ENCODE measurements at regions not wholly inside any gene's neighbourhood (a gene's known extent, or its start where the extent isn't known, plus 50 kb on each side); places are given as distances from the start of the nearest gene placed in this dataset.
"Not testable (repeated sequence)": the region's sequence is repeated elsewhere in the genome, so short reads cannot be mapped to it uniquely, and the experiment has no call there.

- H3K4me1 ChIP-seq (ENCODE audit: control insufficient read depth, insufficient read depth, low read length); H3K4me3 ChIP-seq (ENCODE audit: low read length); H3K9me3 ChIP-seq (ENCODE audit: control insufficient read depth, low read length); ATAC-seq; H3K27me3 ChIP-seq (ENCODE audit: control insufficient read depth, insufficient read depth); DNase-seq; H3K27ac ChIP-seq (ENCODE audit: low read length); intact Hi-C loops (cut with DNase I): not testable (repeated sequence)
- 91% methylated on average over 5 of the region's 5 CpGs for WGBS
These were observed 1635.9 kb upstream of the SLC39A10 start for GRCh38 chr2:194021130-194021529.

- no peaks in the 10 kb centered on the region for H3K4me1 ChIP-seq (ENCODE audit: control insufficient read depth, insufficient read depth, low read length)
- no peaks in the 10 kb centered on the region for H3K27me3 ChIP-seq (ENCODE audit: control insufficient read depth, insufficient read depth)
- intact Hi-C loops (cut with DNase I): no loop called here
- WGBS: 93% methylated on average over 21 of the region's 21 CpGs
- no peak overlapping the region for H3K4me3 ChIP-seq (ENCODE audit: low read length)
- no peaks in the 10 kb centered on the region for H3K9me3 ChIP-seq (ENCODE audit: control insufficient read depth, low read length)
- no peak for ATAC-seq
- peak in 1 of 3 donors; percentile 36 for DNase-seq
- no peak overlapping the region for H3K27ac ChIP-seq (ENCODE audit: low read length)
These were observed 1636.9 kb upstream of the SLC39A10 start for GRCh38 chr2:194020155-194020554.

GRCh38 chr2:194015751-194016150 lies 1641.3 kb upstream of the SLC39A10 start:
- DNase-seq: no peak
- no peak for ATAC-seq
- Histone ChIP-seq H3K4me3 (ENCODE audit: low read length) (no peak overlapping the region), H3K27ac (ENCODE audit: low read length) (no peak overlapping the region), H3K27me3 (ENCODE audit: control insufficient read depth, insufficient read depth) (no peaks in the 10 kb centered on the region), H3K9me3 (ENCODE audit: control insufficient read depth, low read length) (no peaks in the 10 kb centered on the region), H3K4me1 (ENCODE audit: control insufficient read depth, insufficient read depth, low read length) (no peaks in the 10 kb centered on the region)
- intact Hi-C loops (cut with DNase I): no loop called here

GRCh38 chr2:194014639-194015038 lies 1642.4 kb upstream of the SLC39A10 start:
- Histone ChIP-seq H3K27me3 (ENCODE audit: control insufficient read depth, insufficient read depth) (no peaks in the 10 kb centered on the region), H3K4me3 (ENCODE audit: low read length) (no peak overlapping the region), H3K4me1 (ENCODE audit: control insufficient read depth, insufficient read depth, low read length) (no peaks in the 10 kb centered on the region), H3K27ac (ENCODE audit: low read length) (no peak overlapping the region), H3K9me3 (ENCODE audit: control insufficient read depth, low read length) (no peaks in the 10 kb centered on the region)
- WGBS: 92% methylated on average over 2 of the region's 2 CpGs
- no peak for DNase-seq
- ATAC-seq: no peak
- intact Hi-C loops (cut with DNase I): no loop called here

GRCh38 chr2:194004590-194005206 lies 1652.3 kb upstream of the SLC39A10 start:
- intact Hi-C loops (cut with DNase I): no loop called here
- ATAC-seq: no peak
- no peaks in the 10 kb centered on the region for H3K27me3 ChIP-seq (ENCODE audit: control insufficient read depth, insufficient read depth)
- H3K9me3 ChIP-seq (ENCODE audit: control insufficient read depth, low read length): no peaks in the 10 kb centered on the region
- no peaks in the 10 kb centered on the region for H3K4me1 ChIP-seq (ENCODE audit: control insufficient read depth, insufficient read depth, low read length)
- WGBS: 86% methylated on average over 2 of the region's 2 CpGs
- no peak overlapping the region for H3K4me3 ChIP-seq (ENCODE audit: low read length)
- H3K27ac ChIP-seq (ENCODE audit: low read length): no peak overlapping the region
- DNase-seq: no peak

GRCh38 chr2:194003911-194004310 lies 1653.1 kb upstream of the SLC39A10 start:
- H3K9me3 ChIP-seq (ENCODE audit: control insufficient read depth, low read length): no peaks in the 10 kb centered on the region
- no peaks in the 10 kb centered on the region for H3K27me3 ChIP-seq (ENCODE audit: control insufficient read depth, insufficient read depth)
- H3K4me3 ChIP-seq (ENCODE audit: low read length): no peak overlapping the region
- WGBS: 66% methylated on average over 2 of the region's 2 CpGs
- no peak for DNase-seq
- no peak overlapping the region for H3K27ac ChIP-seq (ENCODE audit: low read length)
- intact Hi-C loops (cut with DNase I): no loop called here
- H3K4me1 ChIP-seq (ENCODE audit: control insufficient read depth, insufficient read depth, low read length): no peaks in the 10 kb centered on the region
- ATAC-seq: no peak

- no peak overlapping the region for H3K27ac ChIP-seq (ENCODE audit: low read length)
- ATAC-seq (no peak), DNase-seq (peak in 1 of 3 donors; percentile 28)
- H3K27me3 ChIP-seq (ENCODE audit: control insufficient read depth, insufficient read depth): no peaks in the 10 kb centered on the region
- 81% methylated on average over 23 of the region's 23 CpGs for WGBS
- H3K9me3 ChIP-seq (ENCODE audit: control insufficient read depth, low read length): no peaks in the 10 kb centered on the region
- intact Hi-C loops (cut with DNase I): no loop called here
- no peak overlapping the region for H3K4me3 ChIP-seq (ENCODE audit: low read length)
- no peaks in the 10 kb centered on the region for H3K4me1 ChIP-seq (ENCODE audit: control insufficient read depth, insufficient read depth, low read length)
These were observed 1654.2 kb upstream of the SLC39A10 start for GRCh38 chr2:194002699-194003368.

GRCh38 chr2:193990868-193991267 lies 1666.2 kb upstream of the SLC39A10 start:
- intact Hi-C loops (cut with DNase I): no loop called here

GRCh38 chr2:193989645-193990044 lies 1667.4 kb upstream of the SLC39A10 start:
- H3K9me3 ChIP-seq (ENCODE audit: control insufficient read depth, low read length): no peaks in the 10 kb centered on the region
- intact Hi-C loops (cut with DNase I): no loop called here
- H3K4me3 ChIP-seq (ENCODE audit: low read length): no peak overlapping the region
- WGBS: 72% methylated on average over 2 of the region's 2 CpGs
- H3K27ac ChIP-seq (ENCODE audit: low read length): no peak overlapping the region
- no peaks in the 10 kb centered on the region for H3K27me3 ChIP-seq (ENCODE audit: control insufficient read depth, insufficient read depth)
- H3K4me1 ChIP-seq (ENCODE audit: control insufficient read depth, insufficient read depth, low read length): no peaks in the 10 kb centered on the region
- ATAC-seq: no peak
- no peak for DNase-seq

More at GRCh38 chr2:193990868-193991267, 1666.2 kb upstream of the SLC39A10 start:
- 66% methylated on average over 4 of the region's 4 CpGs for WGBS
- no peak for ATAC-seq
- Histone ChIP-seq H3K9me3 (ENCODE audit: control insufficient read depth, low read length) (no peaks in the 10 kb centered on the region), H3K4me1 (ENCODE audit: control insufficient read depth, insufficient read depth, low read length) (no peaks in the 10 kb centered on the region), H3K27me3 (ENCODE audit: control insufficient read depth, insufficient read depth) (no peaks in the 10 kb centered on the region), H3K27ac (ENCODE audit: low read length) (no peak overlapping the region), H3K4me3 (ENCODE audit: low read length) (no peak overlapping the region)
- no peak for DNase-seq

GRCh38 chr2:193988784-193989183 lies 1668.2 kb upstream of the SLC39A10 start:
- ATAC-seq (no peak), DNase-seq (no peak)
- intact Hi-C loops (cut with DNase I): no loop called here
- 65% methylated on average over 1 of the region's 1 CpG for WGBS
- H3K4me1 ChIP-seq (ENCODE audit: control insufficient read depth, insufficient read depth, low read length): no peaks in the 10 kb centered on the region
- H3K9me3 ChIP-seq (ENCODE audit: control insufficient read depth, low read length): no peaks in the 10 kb centered on the region
- H3K27ac ChIP-seq (ENCODE audit: low read length): no peak overlapping the region
- H3K27me3 ChIP-seq (ENCODE audit: control insufficient read depth, insufficient read depth): no peaks in the 10 kb centered on the region
- no peak overlapping the region for H3K4me3 ChIP-seq (ENCODE audit: low read length)

- WGBS: 84% methylated on average over 2 of the region's 2 CpGs
- ATAC-seq: no peak
- no peak overlapping the region for H3K4me3 ChIP-seq (ENCODE audit: low read length)
- no peaks in the 10 kb centered on the region for H3K27me3 ChIP-seq (ENCODE audit: control insufficient read depth, insufficient read depth)
- H3K4me1 ChIP-seq (ENCODE audit: control insufficient read depth, insufficient read depth, low read length): no peaks in the 10 kb centered on the region
- no peak overlapping the region for H3K27ac ChIP-seq (ENCODE audit: low read length)
- no peaks in the 10 kb centered on the region for H3K9me3 ChIP-seq (ENCODE audit: control insufficient read depth, low read length)
- intact Hi-C loops (cut with DNase I): no loop called here
- DNase-seq: no peak
These were observed 1671.8 kb upstream of the SLC39A10 start for GRCh38 chr2:193985272-193985671.
